ENCODE measurements at regions not wholly inside any gene's neighbourhood (a gene's known extent, or its start where the extent isn't known, plus 50 kb on each side); places are given as distances from the start of the nearest gene placed in this dataset.

- TF ChIP-seq EZH2phosphoT487 (IDR thresholded peaks at IDR 0.05; ENCODE audit: insufficient read depth, low read depth) (no peak), EZH2 (IDR thresholded peaks at IDR 0.05; ENCODE audit: insufficient read depth, poor library complexity, severe bottlenecking) (no peak)
Measured at GRCh38 chr5:35430381-35431162, 187.1 kb upstream of the SPEF2 start.
